ENCODE measurements at regions not wholly inside any gene's neighbourhood (a gene's known extent, or its start where the extent isn't known, plus 50 kb on each side); places are given as distances from the start of the nearest gene placed in this dataset.
"Not testable (repeated sequence)": the region's sequence is repeated elsewhere in the genome, so short reads cannot be mapped to it uniquely, and the experiment has no call there.

- TF ChIP-seq CTCF, POLR2A (IDR thresholded peaks at IDR 0.05): not testable (repeated sequence)
Observed at GRCh38 chr7:32722837-32723236, 168.7 kb downstream of the KBTBD2 start.
